ENCODE measurements at regions not wholly inside any gene's neighbourhood (a gene's known extent, or its start where the extent isn't known, plus 50 kb on each side); places are given as distances from the start of the nearest gene placed in this dataset.

DNA sequence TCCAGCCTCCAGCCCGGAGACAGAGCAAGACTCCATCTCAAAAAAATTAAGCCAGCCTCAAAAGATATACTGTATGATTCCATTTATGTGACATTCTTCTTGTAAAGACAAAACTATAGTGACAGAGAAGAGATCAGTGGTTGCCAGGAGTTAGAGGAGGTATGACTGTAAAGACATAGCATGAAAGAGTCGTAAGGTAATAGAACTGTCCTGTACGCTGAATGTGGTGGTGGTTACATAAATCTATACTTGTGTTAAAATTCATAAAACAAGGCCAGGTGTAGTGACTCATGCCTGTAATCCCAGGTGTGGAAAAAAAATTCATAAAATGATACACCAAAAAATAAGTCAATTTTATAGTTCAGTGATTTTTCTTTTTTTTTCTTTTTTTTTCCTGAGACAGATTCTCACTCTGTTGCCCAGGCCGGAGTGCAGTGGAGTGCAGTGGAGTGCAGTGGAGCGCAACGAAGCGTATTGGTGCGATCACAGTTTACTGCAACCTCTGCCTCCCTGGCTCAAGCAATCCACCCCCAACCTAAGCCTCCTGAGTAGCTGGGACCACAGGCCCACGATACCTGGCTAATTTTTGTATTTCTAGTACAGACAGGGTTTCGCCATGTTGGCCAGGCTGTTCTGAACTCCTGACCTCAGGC is 84.9 kb upstream of the CXADR start:
- Mint-ChIP-seq H3K4me3 (no peak overlapping the region), H3K9me3 (peaks cover 8% of the 10 kb centered on the region; the same call in 1 of the 3 replicates), H3K4me1 (peaks cover 8% of the 10 kb centered on the region), H3K36me3 (ENCODE audit: low read depth) (no peaks in the 10 kb centered on the region), H3K27me3 (ENCODE audit: insufficient read depth, low read depth, poor library complexity) (peaks cover 4% of the 10 kb centered on the region), H3K27ac (no peak overlapping the region)
- ATAC-seq = no peak
- no peak for TF ChIP-seq JUNB (IDR thresholded peaks at IDR 0.05; ENCODE audit: unreplicated experiment)
- no peak for TF ChIP-seq ZNF331 (CRISPR knock-in tag; IDR thresholded peaks at IDR 0.05; ENCODE audit: low read depth)
- no peak for TF ChIP-seq ZNF114 (CRISPR knock-in tag; IDR thresholded peaks at IDR 0.05)
- TF ChIP-seq CREB1 (CRISPR knock-in tag; IDR thresholded peaks at IDR 0.05; ENCODE audit: low read depth) = no peak
- TF ChIP-seq, protein P1, sequence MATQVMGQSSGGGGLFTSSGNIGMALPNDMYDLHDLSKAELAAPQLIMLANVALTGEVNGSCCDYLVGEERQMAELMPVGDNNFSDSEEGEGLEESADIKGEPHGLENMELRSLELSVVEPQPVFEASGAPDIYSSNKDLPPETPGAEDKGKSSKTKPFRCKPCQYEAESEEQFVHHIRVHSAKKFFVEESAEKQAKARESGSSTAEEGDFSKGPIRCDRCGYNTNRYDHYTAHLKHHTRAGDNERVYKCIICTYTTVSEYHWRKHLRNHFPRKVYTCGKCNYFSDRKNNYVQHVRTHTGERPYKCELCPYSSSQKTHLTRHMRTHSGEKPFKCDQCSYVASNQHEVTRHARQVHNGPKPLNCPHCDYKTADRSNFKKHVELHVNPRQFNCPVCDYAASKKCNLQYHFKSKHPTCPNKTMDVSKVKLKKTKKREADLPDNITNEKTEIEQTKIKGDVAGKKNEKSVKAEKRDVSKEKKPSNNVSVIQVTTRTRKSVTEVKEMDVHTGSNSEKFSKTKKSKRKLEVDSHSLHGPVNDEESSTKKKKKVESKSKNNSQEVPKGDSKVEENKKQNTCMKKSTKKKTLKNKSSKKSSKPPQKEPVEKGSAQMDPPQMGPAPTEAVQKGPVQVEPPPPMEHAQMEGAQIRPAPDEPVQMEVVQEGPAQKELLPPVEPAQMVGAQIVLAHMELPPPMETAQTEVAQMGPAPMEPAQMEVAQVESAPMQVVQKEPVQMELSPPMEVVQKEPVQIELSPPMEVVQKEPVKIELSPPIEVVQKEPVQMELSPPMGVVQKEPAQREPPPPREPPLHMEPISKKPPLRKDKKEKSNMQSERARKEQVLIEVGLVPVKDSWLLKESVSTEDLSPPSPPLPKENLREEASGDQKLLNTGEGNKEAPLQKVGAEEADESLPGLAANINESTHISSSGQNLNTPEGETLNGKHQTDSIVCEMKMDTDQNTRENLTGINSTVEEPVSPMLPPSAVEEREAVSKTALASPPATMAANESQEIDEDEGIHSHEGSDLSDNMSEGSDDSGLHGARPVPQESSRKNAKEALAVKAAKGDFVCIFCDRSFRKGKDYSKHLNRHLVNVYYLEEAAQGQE (IDR thresholded peaks at IDR 0.05; ENCODE audit: unreplicated experiment) = no peak
- TF ChIP-seq POLR2AphosphoS5 (IDR thresholded peaks at IDR 0.05; ENCODE audit: low read depth) = no peak
- TF ChIP-seq NANOG (IDR thresholded peaks at IDR 0.05; ENCODE audit: borderline replicate concordance) = no peak
- TF ChIP-seq, protein P2, sequence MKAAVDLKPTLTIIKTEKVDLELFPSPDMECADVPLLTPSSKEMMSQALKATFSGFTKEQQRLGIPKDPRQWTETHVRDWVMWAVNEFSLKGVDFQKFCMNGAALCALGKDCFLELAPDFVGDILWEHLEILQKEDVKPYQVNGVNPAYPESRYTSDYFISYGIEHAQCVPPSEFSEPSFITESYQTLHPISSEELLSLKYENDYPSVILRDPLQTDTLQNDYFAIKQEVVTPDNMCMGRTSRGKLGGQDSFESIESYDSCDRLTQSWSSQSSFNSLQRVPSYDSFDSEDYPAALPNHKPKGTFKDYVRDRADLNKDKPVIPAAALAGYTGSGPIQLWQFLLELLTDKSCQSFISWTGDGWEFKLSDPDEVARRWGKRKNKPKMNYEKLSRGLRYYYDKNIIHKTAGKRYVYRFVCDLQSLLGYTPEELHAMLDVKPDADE (IDR thresholded peaks at IDR 0.05) = no peak
- TF ChIP-seq, protein P3, sequence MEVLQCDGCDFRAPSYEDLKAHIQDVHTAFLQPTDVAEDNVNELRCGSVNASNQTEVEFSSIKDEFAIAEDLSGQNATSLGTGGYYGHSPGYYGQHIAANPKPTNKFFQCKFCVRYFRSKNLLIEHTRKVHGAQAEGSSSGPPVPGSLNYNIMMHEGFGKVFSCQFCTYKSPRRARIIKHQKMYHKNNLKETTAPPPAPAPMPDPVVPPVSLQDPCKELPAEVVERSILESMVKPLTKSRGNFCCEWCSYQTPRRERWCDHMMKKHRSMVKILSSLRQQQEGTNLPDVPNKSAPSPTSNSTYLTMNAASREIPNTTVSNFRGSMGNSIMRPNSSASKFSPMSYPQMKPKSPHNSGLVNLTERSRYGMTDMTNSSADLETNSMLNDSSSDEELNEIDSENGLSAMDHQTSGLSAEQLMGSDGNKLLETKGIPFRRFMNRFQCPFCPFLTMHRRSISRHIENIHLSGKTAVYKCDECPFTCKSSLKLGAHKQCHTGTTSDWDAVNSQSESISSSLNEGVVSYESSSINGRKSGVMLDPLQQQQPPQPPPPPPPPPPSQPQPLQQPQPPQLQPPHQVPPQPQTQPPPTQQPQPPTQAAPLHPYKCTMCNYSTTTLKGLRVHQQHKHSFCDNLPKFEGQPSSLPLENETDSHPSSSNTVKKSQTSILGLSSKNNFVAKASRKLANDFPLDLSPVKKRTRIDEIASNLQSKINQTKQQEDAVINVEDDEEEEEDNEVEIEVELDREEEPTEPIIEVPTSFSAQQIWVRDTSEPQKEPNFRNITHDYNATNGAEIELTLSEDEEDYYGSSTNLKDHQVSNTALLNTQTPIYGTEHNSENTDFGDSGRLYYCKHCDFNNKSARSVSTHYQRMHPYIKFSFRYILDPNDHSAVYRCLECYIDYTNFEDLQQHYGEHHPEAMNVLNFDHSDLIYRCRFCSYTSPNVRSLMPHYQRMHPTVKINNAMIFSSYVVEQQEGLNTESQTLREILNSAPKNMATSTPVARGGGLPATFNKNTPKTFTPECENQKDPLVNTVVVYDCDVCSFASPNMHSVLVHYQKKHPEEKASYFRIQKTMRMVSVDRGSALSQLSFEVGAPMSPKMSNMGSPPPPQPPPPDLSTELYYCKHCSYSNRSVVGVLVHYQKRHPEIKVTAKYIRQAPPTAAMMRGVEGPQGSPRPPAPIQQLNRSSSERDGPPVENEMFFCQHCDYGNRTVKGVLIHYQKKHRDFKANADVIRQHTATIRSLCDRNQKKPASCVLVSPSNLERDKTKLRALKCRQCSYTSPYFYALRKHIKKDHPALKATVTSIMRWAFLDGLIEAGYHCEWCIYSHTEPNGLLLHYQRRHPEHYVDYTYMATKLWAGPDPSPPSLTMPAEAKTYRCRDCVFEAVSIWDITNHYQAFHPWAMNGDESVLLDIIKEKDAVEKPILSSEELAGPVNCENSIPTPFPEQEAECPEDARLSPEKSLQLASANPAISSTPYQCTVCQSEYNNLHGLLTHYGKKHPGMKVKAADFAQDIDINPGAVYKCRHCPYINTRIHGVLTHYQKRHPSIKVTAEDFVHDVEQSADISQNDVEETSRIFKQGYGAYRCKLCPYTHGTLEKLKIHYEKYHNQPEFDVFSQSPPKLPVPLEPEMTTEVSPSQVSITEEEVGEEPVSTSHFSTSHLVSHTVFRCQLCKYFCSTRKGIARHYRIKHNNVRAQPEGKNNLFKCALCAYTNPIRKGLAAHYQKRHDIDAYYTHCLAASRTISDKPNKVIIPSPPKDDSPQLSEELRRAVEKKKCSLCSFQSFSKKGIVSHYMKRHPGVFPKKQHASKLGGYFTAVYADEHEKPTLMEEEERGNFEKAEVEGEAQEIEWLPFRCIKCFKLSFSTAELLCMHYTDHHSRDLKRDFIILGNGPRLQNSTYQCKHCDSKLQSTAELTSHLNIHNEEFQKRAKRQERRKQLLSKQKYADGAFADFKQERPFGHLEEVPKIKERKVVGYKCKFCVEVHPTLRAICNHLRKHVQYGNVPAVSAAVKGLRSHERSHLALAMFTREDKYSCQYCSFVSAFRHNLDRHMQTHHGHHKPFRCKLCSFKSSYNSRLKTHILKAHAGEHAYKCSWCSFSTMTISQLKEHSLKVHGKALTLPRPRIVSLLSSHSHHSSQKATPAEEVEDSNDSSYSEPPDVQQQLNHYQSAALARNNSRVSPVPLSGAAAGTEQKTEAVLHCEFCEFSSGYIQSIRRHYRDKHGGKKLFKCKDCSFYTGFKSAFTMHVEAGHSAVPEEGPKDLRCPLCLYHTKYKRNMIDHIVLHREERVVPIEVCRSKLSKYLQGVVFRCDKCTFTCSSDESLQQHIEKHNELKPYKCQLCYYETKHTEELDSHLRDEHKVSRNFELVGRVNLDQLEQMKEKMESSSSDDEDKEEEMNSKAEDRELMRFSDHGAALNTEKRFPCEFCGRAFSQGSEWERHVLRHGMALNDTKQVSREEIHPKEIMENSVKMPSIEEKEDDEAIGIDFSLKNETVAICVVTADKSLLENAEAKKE (CRISPR knock-in tag; IDR thresholded peaks at IDR 0.05) = no peak
- TF ChIP-seq STAT1 (IDR thresholded peaks at IDR 0.05; ENCODE audit: unreplicated experiment) = no peak
- no peak for DNase-seq (ENCODE audit: low spot score)
- Histone ChIP-seq H3K4me2 (no peak overlapping the region), H3F3A (replicated peaks; ENCODE audit: low read depth) (no peaks in the 10 kb centered on the region), H4K20me1 (replicated peaks; ENCODE audit: insufficient read depth) (no peaks in the 10 kb centered on the region), H3K9me2 (ENCODE audit: insufficient read depth) (peaks cover 4% of the 10 kb centered on the region; the same call in 1 of the 2 replicates), H3K4me1 (ENCODE audit: insufficient read depth) (0 out of 2 replicates have a peak, but pooled peaks cover 2% of the 10 kb centered on the region), H3K36me3 (ENCODE audit: insufficient read depth) (no peaks in the 10 kb centered on the region), H3K79me2 (replicated peaks; ENCODE audit: insufficient read depth) (no peaks in the 10 kb centered on the region), H2AFZ (no peak overlapping the region), H3K27me3 (ENCODE audit: insufficient read depth) (no peaks in the 10 kb centered on the region), H3K4me3 (no peak overlapping the region), H3K27ac (ENCODE audit: low read depth) (no peak overlapping the region)

Data from GM23338 (cell line).